Psoas muscle (tissue), 7 donors: ENCODE measurements at regions not wholly inside any gene's neighbourhood (a gene's known extent, or its start where the extent isn't known, plus 50 kb on each side); places are given as distances from the start of the nearest gene placed in this dataset.

Experiments used
- ATAC-seq, 4 donors: fragments of 200-7000 bp; cut with Tn5 transposase; one replicate each; pipeline ENCODE4 v1.9.1; 2020; ENCODE audit warnings: moderate library complexity in 3 of 4, mild to moderate bottlenecking in 2 of 4
- DNase-seq, 2 donors: peaks; one replicate each; pipeline ENCODE4 v3.0.0-alpha.2; 2020
- H3K27ac ChIP-seq: fragments of 200-600 bp; one replicate; pipeline ENCODE4 v1.8.0; 2022
- H3K27me3 ChIP-seq, 3 donors: fragments of 200-600 bp in 1 of 3; one replicate each; pipeline versions ENCODE4 v1.6.1 to v1.8.0; 2013 to 2022; ENCODE audit warnings: low read length in 2 of 3, mild to moderate bottlenecking in 2 of 3, moderate library complexity in 1 of 3; ENCODE audit not compliant: insufficient read depth in 3 of 3
- H3K36me3 ChIP-seq, 2 donors: fragments of 200-600 bp in 1 of 2; one replicate each; pipeline versions ENCODE4 v1.6.1 to v1.8.0; 2013 to 2022; ENCODE audit warnings: low read depth in 1 of 2, mild to moderate bottlenecking in 1 of 2, moderate library complexity in 1 of 2; ENCODE audit not compliant: insufficient read depth in 1 of 2
- H3K4me1 ChIP-seq: fragments of 200-600 bp; one replicate; pipeline ENCODE4 v1.8.0; 2022
- H3K4me3 ChIP-seq: fragments of 200-600 bp; one replicate; pipeline ENCODE4 v1.8.0; 2022; ENCODE audit warnings: mild to moderate bottlenecking
- H3K9me3 ChIP-seq: fragments of 200-600 bp; one replicate; pipeline ENCODE4 v1.8.0; 2022
- CTCF ChIP-seq: fragments of 200-600 bp; IDR thresholded peaks from one replicate; pipeline ENCODE4 v1.8.0; 2022; ENCODE audit warnings: antibody characterized with exemption
- WGBS, 3 donors: extraction: QIAGEN DNeasy Blood & Tissue Kit; methylation state at CpG; one replicate each; pipeline versions ENCODE4 v1.1.6 to v1.1.7; 2013; 5-methylcytosine and 5-hydroxymethylcytosine counted together
- intact Hi-C, 2 donors: fragments of 100-400 bp; cut with DNase I; formaldehyde crosslinking; loops; one replicate each; pipeline versions ENCODE4 v1.11.0 to v1.14.2; 2022
- donor health status: healthy with polysubstance abuse.
- donor health status: DM: no; HTN: no; CAD: no; lungs with moderate emphysema.
- donor health status: Bipolar disorder and iron deficiency.
- donor health status: healthy.
- donor health status: DM: yes; HTN: yes; CAD: no.
- donor health status: DM: no; HTN: no; CAD: no.
- donor health status: DM: yes; HTN: yes; CAD: no.

- intact Hi-C loops, result no loop called here
- Histone ChIP-seq H3K27ac (no peak overlapping the region), H3K36me3 (no peaks in the 10 kb centered on the region), H3K4me1 (no peaks in the 10 kb centered on the region), H3K9me3 (peaks cover 5% of the 10 kb centered on the region), H3K4me3 (no peak overlapping the region), H3K27me3 (no peaks in the 10 kb centered on the region)
- TF ChIP-seq CTCF, result no peak
- 51 to 57% (median 51%) methylated on average over 3 of the region's 3 CpGs for WGBS, 3 donors
- ATAC-seq, result no peak
- no peak for DNase-seq
Measured at GRCh38 chr2:34534761-34535160, 935.7 kb upstream of the FAM98A start.

- Histone ChIP-seq H3K27ac (no peak overlapping the region), H3K4me3 (no peak overlapping the region), H3K4me1 (no peaks in the 10 kb centered on the region), H3K9me3 (peaks cover under 1% of the 10 kb centered on the region), H3K27me3 (no peaks in the 10 kb centered on the region), H3K36me3 (no peaks in the 10 kb centered on the region)
- WGBS, 3 donors, result 78 to 89% (median 84%) methylated on average over 1 of the region's 1 CpG
- intact Hi-C loops, result no loop called here
- TF ChIP-seq CTCF, result no peak
- DNase-seq, result no peak
- no peak for ATAC-seq
Measured at GRCh38 chr2:34534341-34534740, 935.2 kb upstream of the FAM98A start.

GRCh38 chr2:34533585-34534183, 934.6 kb upstream of the FAM98A start:
- H3K4me1 ChIP-seq, result no peaks in the 10 kb centered on the region
- no peak overlapping the region for H3K27ac ChIP-seq
- no peaks in the 10 kb centered on the region for H3K36me3 ChIP-seq
- no peaks in the 10 kb centered on the region for H3K27me3 ChIP-seq
- intact Hi-C loops, result no loop called here
- DNase-seq, result no peak
- no peak for TF ChIP-seq CTCF
- no peaks in the 10 kb centered on the region for H3K9me3 ChIP-seq
- ATAC-seq, result no peak
- WGBS, 3 donors, result 78 to 83% (median 82%) methylated on average over 3 of the region's 3 CpGs
- no peak overlapping the region for H3K4me3 ChIP-seq

GRCh38 chr2:34529965-34530364, 930.9 kb upstream of the FAM98A start:
- intact Hi-C loops, result loop anchor here in 1 of 2 donors (5.0 kb wide), 1 partner anchor 83 kb away; no protein-coding TSS in a partner anchor
- no peak for DNase-seq

More at GRCh38 chr2:34529965-34530364, 930.9 kb upstream of the FAM98A start:
- Histone ChIP-seq H3K4me3 (no peak overlapping the region), H3K36me3 (no peaks in the 10 kb centered on the region), H3K27ac (no peak overlapping the region), H3K4me1 (no peaks in the 10 kb centered on the region), H3K27me3 (no peaks in the 10 kb centered on the region), H3K9me3 (no peaks in the 10 kb centered on the region)
- no peak for ATAC-seq
- TF ChIP-seq CTCF, result no peak
- 95 to 100% (median 95%) methylated on average over 1 of the region's 1 CpG for WGBS, 3 donors
